SK-N-SH (cell line): ENCODE measurements at regions not wholly inside any gene's neighbourhood (a gene's known extent, or its start where the extent isn't known, plus 50 kb on each side); places are given as distances from the start of the nearest gene placed in this dataset.

Experiments
- CTCF ChIA-PET: fragments of 300-600, 350-600 bp; formaldehyde crosslinking; extraction: SDS; loops from one replicate; lab custom pipeline; 2021; lab: Yijun Ruan, JAX
- POLR2A ChIA-PET: fragments of 350-600 bp; sonication (Branson Sonifier 250); formaldehyde crosslinking; extraction: SDS; loops from one replicate; lab custom pipeline; 2020; ENCODE audit warnings: antibody characterized with exemption, inconsistent platforms; lab: Yijun Ruan, JAX
- DNase-seq: peaks from one replicate; pipeline ENCODE4 v3.0.0; 2012
- H2AFZ ChIP-seq: fragments of 200-600 bp; sonication (generic); 2 replicates; pipeline ENCODE4 v1.8.1; 2016; ENCODE audit warnings: antibody characterized with exemption, mild to moderate bottlenecking, low read depth
- H3F3A ChIP-seq: fragments of 200-600 bp; sonication (generic); replicated peaks from 2 replicates; pipeline ENCODE3; 2016; ENCODE audit warnings: antibody characterized with exemption, mild to moderate bottlenecking; ENCODE audit not compliant: insufficient read depth
- H3K27ac ChIP-seq, 2 experiments: fragments of 200-500 bp in 1 of 2; fragments of 200-600 bp in 1 of 2; sonication (Bioruptor generic) in 1 of 2; sonication (generic), shearing (Covaris generic) in 1 of 2; 2 replicates each; pipeline versions ENCODE4 v1.5.1 to v1.6.1; 2014 to 2016; ENCODE audit warnings: low read depth in 2 of 2, inconsistent platforms in 1 of 2, low read length in 1 of 2, mild to moderate bottlenecking in 1 of 2, mixed read lengths in 1 of 2
- H3K27me3 ChIP-seq: fragments of 200-600 bp; sonication (generic), shearing (Covaris generic); 2 replicates; pipeline ENCODE4 v1.6.1; 2016; ENCODE audit warnings: mixed run types; ENCODE audit not compliant: insufficient read depth
- H3K36me3 ChIP-seq, 2 experiments: fragments of 200-500 bp in 1 of 2; fragments of 200-600 bp in 1 of 2; sonication (Bioruptor generic) in 1 of 2; sonication (generic) in 1 of 2; replicated peaks in 1 of 2; 2 replicates each; pipeline versions ENCODE3 to v1.5.1; 2014 to 2016; ENCODE audit warnings: low read length in 1 of 2, mild to moderate bottlenecking in 1 of 2; ENCODE audit not compliant: insufficient read depth in 2 of 2, control insufficient read depth in 1 of 2
- H3K4me1 ChIP-seq, 2 experiments: fragments of 200-500 bp in 1 of 2; fragments of 200-600 bp in 1 of 2; sonication (Bioruptor generic) in 1 of 2; sonication (generic), shearing (Covaris generic) in 1 of 2; 2 replicates each; pipeline versions ENCODE4 v1.5.1 to v1.6.1; 2014 to 2016; ENCODE audit warnings: low read depth in 1 of 2, low read length in 1 of 2, mixed run types in 1 of 2; ENCODE audit not compliant: insufficient read depth in 2 of 2, control insufficient read depth in 1 of 2
- H3K4me2 ChIP-seq: fragments of 200-600 bp; sonication (generic), shearing (Covaris generic); 2 replicates; pipeline ENCODE4 v1.6.1; 2017; ENCODE audit warnings: mixed run types
- H3K4me3 ChIP-seq, 2 experiments: fragments of 200-500 bp in 1 of 2; fragments of 200-600 bp in 1 of 2; sonication (Bioruptor generic) in 1 of 2; sonication (generic), shearing (Covaris generic) in 1 of 2; 2 replicates each; pipeline versions ENCODE4 v1.5.1 to v1.8.1; 2014 to 2016; ENCODE audit warnings: low read depth in 2 of 2, inconsistent platforms in 1 of 2, low read length in 1 of 2, mild to moderate bottlenecking in 1 of 2, mixed read lengths in 1 of 2, moderate library complexity in 1 of 2
- H3K79me2 ChIP-seq: fragments of 200-600 bp; sonication (generic); 2 replicates; pipeline ENCODE4 v1.8.1; 2017; ENCODE audit warnings: mild to moderate bottlenecking; ENCODE audit not compliant: insufficient read depth
- H3K9ac ChIP-seq: fragments of 200-600 bp; sonication (generic); 2 replicates; pipeline ENCODE4 v1.6.1; 2017; ENCODE audit warnings: mixed run types
- H3K9me2 ChIP-seq: fragments of 200-600 bp; sonication (generic); 2 replicates; pipeline ENCODE4 v1.6.1; 2017; ENCODE audit warnings: mixed run types
- H3K9me3 ChIP-seq: fragments of 200-600 bp; sonication (generic); 2 replicates; pipeline ENCODE4 v1.6.1; 2017; ENCODE audit warnings: mixed run types, mild to moderate bottlenecking, moderate library complexity
- H4K20me1 ChIP-seq: fragments of 200-600 bp; sonication (generic); 2 replicates; pipeline ENCODE4 v1.6.1; 2017; ENCODE audit warnings: mild to moderate bottlenecking, mixed run types; ENCODE audit not compliant: insufficient read depth
- ELF1 ChIP-seq: IDR thresholded peaks from 2 replicates; pipeline ENCODE4 v1.4.0; 2012
- EP300 ChIP-seq, 2 experiments: IDR thresholded peaks; 2 replicates each; pipeline versions ENCODE4 v1.4.0 to v1.6.1; 2012; ENCODE audit warnings: borderline replicate concordance in 1 of 2, low read depth in 1 of 2, low read length in 1 of 2
- FOXJ3 ChIP-seq: sonication (generic); formaldehyde crosslinking; IDR thresholded peaks from 2 replicates; pipeline ENCODE4 v1.5.1; 2020; ENCODE audit warnings: mild to moderate bottlenecking, missing genetic modification reagents
- GATA2 ChIP-seq: sonication (generic); formaldehyde crosslinking; IDR thresholded peaks from 2 replicates; pipeline ENCODE4 v1.5.0; 2020; ENCODE audit warnings: mild to moderate bottlenecking, missing genetic modification reagents
- IRF3 ChIP-seq: fragments of 150-350 bp; IDR thresholded peaks from 2 replicates; pipeline ENCODE4 v1.6.1; 2016; ENCODE audit warnings: mild to moderate bottlenecking, low read depth, low read length
- MXI1 ChIP-seq: IDR thresholded peaks from 2 replicates; pipeline ENCODE4 v1.6.1; 2012; ENCODE audit warnings: mild to moderate bottlenecking, low read depth, low read length, improper control_type of control experiment
- RAD21 ChIP-seq: IDR thresholded peaks from 2 replicates; pipeline ENCODE4 v1.6.1; 2012; ENCODE audit warnings: mild to moderate bottlenecking, low read length
- RCOR1 ChIP-seq: fragments of 150-350 bp; IDR thresholded peaks from 2 replicates; pipeline ENCODE4 v1.6.1; 2017; ENCODE audit warnings: antibody characterized with exemption, low read length
- RFX5 ChIP-seq: IDR thresholded peaks from 2 replicates; pipeline ENCODE4 v1.6.1; 2012; ENCODE audit warnings: mild to moderate bottlenecking, improper control_type of control experiment, low read length
- TCF12 ChIP-seq: IDR thresholded peaks from 2 replicates; pipeline ENCODE4 v1.4.0; 2012
- USF2 ChIP-seq: fragments of 150-350 bp; IDR thresholded peaks from 2 replicates; pipeline ENCODE4 v1.6.1; 2017; ENCODE audit warnings: antibody characterized with exemption, low read length, low read depth, borderline replicate concordance
- ZBTB33 ChIP-seq: IDR thresholded peaks from 2 replicates; pipeline ENCODE4 v1.4.0; 2012; ENCODE audit warnings: low read depth, borderline replicate concordance
- WGBS: methylation state at CpG from one replicate; pipeline ENCODE4 v1.1.6; 2017; ENCODE audit warnings: low lambda C conversion rate; 5-methylcytosine and 5-hydroxymethylcytosine counted together

- Histone ChIP-seq H3K4me2 (no peak overlapping the region), H3F3A (no peaks in the 10 kb centered on the region), H4K20me1 (no peaks in the 10 kb centered on the region), H3K4me1 (no peaks in the 10 kb centered on the region), H3K27ac (no peak overlapping the region), H3K9ac (no peak overlapping the region), H3K79me2 (no peaks in the 10 kb centered on the region), H3K4me3 (no peak overlapping the region), H3K9me3 (no peaks in the 10 kb centered on the region), H3K27me3 (peaks cover 84% of the 10 kb centered on the region), H3K36me3 (no peaks in the 10 kb centered on the region), H3K9me2 (no peaks in the 10 kb centered on the region), H2AFZ (no peak overlapping the region)
- TF ChIP-seq TCF12 = no peak
- TF ChIP-seq USF2 = no peak
- no peak for TF ChIP-seq EP300 (IDR thresholded peaks at IDR 0.05; ENCODE audit: borderline replicate concordance in 1 of 2, low read depth in 1 of 2, low read length in 1 of 2)
- no peak for TF ChIP-seq RCOR1
- no peak for TF ChIP-seq ELF1
- TF ChIP-seq ZBTB33 = no peak
- TF ChIP-seq IRF3 = no peak
- no peak for TF ChIP-seq GATA2 (CRISPR knock-in tag)
- TF ChIP-seq RFX5 = no peak
- no peak for TF ChIP-seq MXI1
- TF ChIP-seq FOXJ3 (CRISPR knock-in tag) = no peak
- TF ChIP-seq RAD21 = no peak
- ChIA-PET POLR2A (no interaction called here), CTCF (interaction anchor here (1.0 kb wide), 1 partner anchor 247 kb away, joined by 3 read pairs; no protein-coding TSS in a partner anchor)
- no peak for DNase-seq
- 5% methylated on average over 15 of the region's 22 CpGs for WGBS
Observed at GRCh38 chr5:2009986-2010914, 127.5 kb upstream of the IRX4 start.
